Stomach smooth muscle (tissue), 2 donors: ENCODE measurements at regions not wholly inside any gene's neighbourhood (a gene's known extent, or its start where the extent isn't known, plus 50 kb on each side); places are given as distances from the start of the nearest gene placed in this dataset.

ENCODE experiments used
- H3K27ac ChIP-seq: one replicate; pipeline ENCODE4 v1.7.0; 2013; ENCODE audit warnings: mild to moderate bottlenecking, low read length, inconsistent platforms
- H3K27me3 ChIP-seq, 2 donors: one replicate each; pipeline ENCODE4 v1.7.0; 2013; ENCODE audit warnings: low read length in 2 of 2; ENCODE audit not compliant: insufficient read depth in 2 of 2, control insufficient read depth in 1 of 2
- H3K36me3 ChIP-seq, 2 donors: one replicate each; pipeline ENCODE4 v1.7.0; 2013; ENCODE audit warnings: low read length in 2 of 2; ENCODE audit not compliant: control insufficient read depth in 2 of 2, insufficient read depth in 2 of 2
- H3K4me1 ChIP-seq: one replicate; pipeline ENCODE4 v1.7.0; 2013; ENCODE audit warnings: low read length; ENCODE audit not compliant: control insufficient read depth, insufficient read depth
- H3K4me3 ChIP-seq, 2 donors: one replicate each; pipeline ENCODE4 v1.7.0; 2013; ENCODE audit warnings: low read length in 2 of 2
- H3K9ac ChIP-seq, 2 donors: one replicate each; pipeline ENCODE4 v1.7.0; 2013; ENCODE audit warnings: low read length in 2 of 2, mild to moderate bottlenecking in 1 of 2
- H3K9me3 ChIP-seq, 2 donors: one replicate each; pipeline ENCODE4 v1.7.0; 2013; ENCODE audit warnings: low read length in 2 of 2; ENCODE audit not compliant: control insufficient read depth in 2 of 2
- donor health status: healthy.
- donor health status: Pancreatic carcinoma.

DNA sequence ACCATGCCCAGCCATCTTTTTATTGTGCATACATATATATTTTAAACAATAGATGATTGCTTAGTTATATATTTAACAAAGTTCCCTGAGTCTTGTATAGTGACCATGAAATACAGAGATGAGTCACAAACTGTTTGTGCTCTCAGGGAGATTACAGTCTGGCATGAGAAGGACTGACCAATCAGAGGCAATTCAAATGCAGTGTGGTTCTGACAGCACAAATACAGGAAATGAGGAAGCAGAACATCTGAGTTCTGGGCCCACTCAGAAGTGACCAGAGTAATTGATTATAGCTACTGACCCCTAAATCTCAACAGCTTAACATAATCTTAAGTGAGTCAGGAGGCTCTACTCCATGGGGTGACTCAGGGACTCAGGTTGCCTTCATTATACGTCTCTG lies 534.5 kb downstream of the OMA1 start:
- H3K36me3 ChIP-seq = no peaks in the 10 kb centered on the region
- H3K27me3 ChIP-seq = no peaks in the 10 kb centered on the region
- no peaks in the 10 kb centered on the region for H3K9me3 ChIP-seq
- H3K4me3 ChIP-seq = no peak overlapping the region
- no peaks in the 10 kb centered on the region for H3K4me1 ChIP-seq
- H3K9ac ChIP-seq = no peak overlapping the region
- H3K27ac ChIP-seq = no peak overlapping the region

DNA sequence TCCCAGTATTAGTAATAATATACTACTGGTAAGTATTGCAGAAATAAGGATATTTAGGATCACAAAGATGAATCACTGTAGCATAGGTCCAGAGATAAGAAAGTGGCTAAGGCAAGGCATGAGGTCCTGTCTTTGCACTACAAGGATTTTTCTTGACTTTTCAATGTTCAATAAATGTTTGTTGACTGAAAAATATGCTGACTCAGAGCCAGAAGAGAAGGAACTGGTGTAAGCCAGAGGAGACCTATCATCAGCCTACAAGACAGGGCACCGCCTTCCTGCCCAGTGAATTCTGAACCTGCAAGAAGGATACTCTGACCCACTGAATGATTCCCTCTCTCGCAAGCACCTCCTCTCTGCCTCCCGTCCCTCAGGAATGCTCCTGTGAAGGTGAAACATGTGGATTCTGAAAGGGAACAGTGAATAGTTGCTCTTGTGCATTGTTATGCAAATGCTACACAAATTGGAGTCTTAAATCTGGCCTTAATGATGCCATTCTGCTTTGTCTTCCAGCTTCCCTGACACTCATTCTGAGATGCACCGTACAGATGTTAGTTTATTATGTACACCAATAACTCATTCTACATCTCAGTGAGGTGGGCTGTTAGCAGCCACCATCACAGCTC lies 540.0 kb downstream of the OMA1 start:
- no peak overlapping the region for H3K27ac ChIP-seq
- H3K9me3 ChIP-seq = no peaks in the 10 kb centered on the region
- no peaks in the 10 kb centered on the region for H3K4me1 ChIP-seq
- H3K9ac ChIP-seq = no peak overlapping the region
- no peaks in the 10 kb centered on the region for H3K27me3 ChIP-seq
- H3K36me3 ChIP-seq = no peaks in the 10 kb centered on the region
- no peak overlapping the region for H3K4me3 ChIP-seq

DNA sequence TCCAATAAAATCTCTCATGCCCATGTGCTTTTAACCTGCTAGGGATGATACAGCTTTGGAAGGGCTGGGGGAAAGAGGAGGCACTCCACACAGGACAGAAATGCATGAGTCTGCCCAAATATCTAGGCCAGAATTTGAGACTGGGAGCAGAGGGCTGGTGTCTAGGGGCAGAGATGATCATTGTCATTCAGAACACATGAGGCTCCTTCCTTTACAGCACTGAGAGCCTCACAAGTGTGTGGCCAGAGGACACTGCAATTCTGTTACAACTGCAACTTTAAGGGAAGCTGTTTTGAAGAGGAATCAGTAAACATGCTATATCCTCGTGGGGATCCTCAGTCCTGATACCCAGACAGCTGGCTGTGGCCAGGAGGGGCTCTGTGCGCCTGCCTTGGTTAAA lies 541.3 kb downstream of the OMA1 start:
- Histone ChIP-seq H3K9me3 (no peaks in the 10 kb centered on the region), H3K4me3 (no peak overlapping the region), H3K27me3 (no peaks in the 10 kb centered on the region), H3K9ac (no peak overlapping the region), H3K36me3 (no peaks in the 10 kb centered on the region), H3K4me1 (no peaks in the 10 kb centered on the region), H3K27ac (no peak overlapping the region)

DNA sequence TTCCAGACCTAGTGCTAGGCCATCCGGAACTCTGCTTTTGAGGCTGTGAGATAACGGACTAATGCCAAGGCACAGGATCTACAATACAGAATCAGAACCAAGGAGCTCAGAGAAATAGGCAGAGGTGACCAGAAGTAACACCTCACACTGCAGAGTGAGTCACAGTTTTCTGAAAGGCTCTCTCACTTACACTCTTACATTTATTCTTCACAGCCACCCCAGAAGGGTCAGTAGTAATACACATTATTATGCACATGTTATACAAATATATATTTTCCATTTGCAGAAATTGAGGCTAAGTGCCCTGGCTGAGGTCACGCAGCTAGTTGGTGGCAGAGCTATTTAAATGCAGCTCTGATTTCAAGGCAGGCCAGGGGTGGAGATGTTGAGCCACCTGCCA lies 542.5 kb downstream of the OMA1 start:
- Histone ChIP-seq H3K27me3 (no peaks in the 10 kb centered on the region), H3K9me3 (no peaks in the 10 kb centered on the region), H3K27ac (no peak overlapping the region), H3K36me3 (no peaks in the 10 kb centered on the region), H3K9ac (no peak overlapping the region), H3K4me3 (no peak overlapping the region), H3K4me1 (no peaks in the 10 kb centered on the region)

DNA sequence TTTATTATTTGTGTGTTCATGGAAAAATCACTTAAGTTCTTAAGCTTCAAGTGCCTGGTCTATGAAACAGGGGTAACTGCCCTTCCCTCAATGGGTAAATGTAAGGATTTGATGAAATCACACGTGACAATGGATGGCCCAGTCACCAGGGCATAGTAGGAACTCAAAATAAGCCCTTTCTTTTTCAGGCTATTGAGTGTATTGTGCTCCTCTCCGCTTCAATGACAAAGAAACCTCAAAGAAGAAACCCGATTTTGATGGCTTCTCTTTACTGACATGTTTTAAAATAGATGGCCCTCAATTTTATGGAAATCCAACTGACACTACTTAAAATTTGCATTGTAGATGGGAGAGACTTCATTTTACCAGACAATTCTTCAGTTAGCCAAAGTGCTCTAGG lies 543.5 kb downstream of the OMA1 start:
- Histone ChIP-seq H3K4me3 (no peak overlapping the region), H3K27ac (no peak overlapping the region), H3K4me1 (no peaks in the 10 kb centered on the region), H3K36me3 (no peaks in the 10 kb centered on the region), H3K9me3 (no peaks in the 10 kb centered on the region), H3K27me3 (no peaks in the 10 kb centered on the region), H3K9ac (no peak overlapping the region)

DNA sequence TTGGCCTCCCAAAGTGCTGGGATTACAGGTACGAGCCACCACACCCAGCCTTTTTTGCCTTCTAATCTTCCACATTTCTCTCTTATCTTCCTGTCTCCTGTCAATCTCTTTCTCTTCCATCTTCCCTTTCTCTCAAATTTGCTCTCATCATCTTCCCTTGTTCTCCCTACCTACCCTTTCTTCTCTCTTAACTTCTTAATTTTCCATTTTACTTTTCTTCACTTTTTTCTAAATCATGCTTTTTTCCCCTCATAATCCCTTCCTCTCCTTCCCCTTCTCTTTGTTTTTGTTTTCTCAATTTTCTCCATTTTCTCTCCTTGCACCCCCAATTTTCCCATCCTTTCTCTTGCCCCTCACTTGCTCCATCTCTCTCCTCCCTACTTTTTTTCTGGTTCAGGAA lies 545.7 kb downstream of the OMA1 start:
- H3K9me3 ChIP-seq = no peaks in the 10 kb centered on the region
- H3K4me1 ChIP-seq = no peaks in the 10 kb centered on the region
- H3K27me3 ChIP-seq = no peaks in the 10 kb centered on the region
- no peaks in the 10 kb centered on the region for H3K36me3 ChIP-seq
- no peak overlapping the region for H3K9ac ChIP-seq
- H3K4me3 ChIP-seq = no peak overlapping the region
- H3K27ac ChIP-seq = no peak overlapping the region

DNA sequence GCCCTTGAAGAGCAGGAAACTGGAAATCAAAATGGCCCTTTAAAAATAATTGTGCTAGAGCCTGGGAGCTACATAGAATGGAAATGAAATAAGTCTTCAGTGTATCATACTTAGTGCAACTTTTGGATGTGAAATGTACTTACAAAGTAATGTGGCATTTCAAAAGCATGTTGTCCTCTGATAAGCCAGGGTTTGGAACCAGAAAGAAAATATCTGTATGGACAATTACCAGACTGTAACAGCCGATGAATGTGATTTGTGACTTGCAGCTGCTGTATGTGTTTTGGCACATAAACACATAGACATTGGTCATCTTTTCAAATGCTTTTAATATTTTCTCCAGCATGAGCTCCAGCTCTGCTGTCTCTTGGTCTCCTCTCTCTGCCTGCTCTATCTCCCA lies 546.4 kb downstream of the OMA1 start:
- no peaks in the 10 kb centered on the region for H3K27me3 ChIP-seq
- no peak overlapping the region for H3K9ac ChIP-seq
- H3K4me1 ChIP-seq = no peaks in the 10 kb centered on the region
- no peaks in the 10 kb centered on the region for H3K9me3 ChIP-seq
- no peak overlapping the region for H3K27ac ChIP-seq
- H3K4me3 ChIP-seq = no peak overlapping the region
- no peaks in the 10 kb centered on the region for H3K36me3 ChIP-seq

DNA sequence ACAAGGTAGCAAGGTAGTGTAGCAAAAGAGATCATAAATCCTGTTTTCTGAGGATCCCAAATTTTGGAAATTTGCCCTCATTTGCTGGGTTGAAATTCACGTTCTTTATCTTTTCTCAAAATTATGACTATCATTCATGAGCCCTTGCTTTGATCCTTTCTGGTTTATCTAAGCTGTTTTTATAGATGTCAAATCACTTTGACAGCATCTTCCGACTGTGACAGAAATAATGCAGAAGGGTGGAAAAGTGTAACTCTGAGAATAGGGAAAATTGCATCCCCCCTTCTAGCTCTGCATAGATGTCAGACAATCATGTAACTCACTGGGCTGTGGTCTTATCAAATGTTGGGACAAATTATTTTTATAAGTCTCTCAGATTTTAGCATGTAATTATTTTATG lies 550.1 kb downstream of the OMA1 start:
- Histone ChIP-seq H3K36me3 (no peaks in the 10 kb centered on the region), H3K4me3 (no peak overlapping the region), H3K4me1 (no peaks in the 10 kb centered on the region), H3K27ac (no peak overlapping the region), H3K9ac (no peak overlapping the region), H3K9me3 (no peaks in the 10 kb centered on the region), H3K27me3 (no peaks in the 10 kb centered on the region)

DNA sequence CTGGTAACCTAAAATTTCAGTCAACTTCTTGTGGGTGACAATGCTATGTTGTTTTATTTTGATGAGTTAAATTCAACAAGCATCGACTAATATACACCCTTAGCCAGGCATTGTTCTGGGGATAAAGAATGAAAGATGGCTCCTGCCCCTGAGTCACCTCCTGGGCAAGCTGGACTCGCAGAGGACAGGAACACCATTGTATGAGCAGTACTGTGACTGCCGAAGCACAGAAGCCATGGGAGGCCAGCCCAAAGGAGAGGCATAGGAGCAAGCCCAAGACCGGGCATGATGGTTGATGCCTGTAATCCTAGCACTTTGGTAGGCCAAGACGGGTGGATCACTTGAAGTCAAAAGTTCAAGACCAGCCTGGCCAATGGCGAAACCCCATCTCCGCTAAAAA lies 555.2 kb downstream of the OMA1 start:
- no peaks in the 10 kb centered on the region for H3K4me1 ChIP-seq
- no peaks in the 10 kb centered on the region for H3K9me3 ChIP-seq
- no peaks in the 10 kb centered on the region for H3K27me3 ChIP-seq
- H3K36me3 ChIP-seq = no peaks in the 10 kb centered on the region
- no peak overlapping the region for H3K4me3 ChIP-seq
- H3K27ac ChIP-seq = no peak overlapping the region
- no peak overlapping the region for H3K9ac ChIP-seq

DNA sequence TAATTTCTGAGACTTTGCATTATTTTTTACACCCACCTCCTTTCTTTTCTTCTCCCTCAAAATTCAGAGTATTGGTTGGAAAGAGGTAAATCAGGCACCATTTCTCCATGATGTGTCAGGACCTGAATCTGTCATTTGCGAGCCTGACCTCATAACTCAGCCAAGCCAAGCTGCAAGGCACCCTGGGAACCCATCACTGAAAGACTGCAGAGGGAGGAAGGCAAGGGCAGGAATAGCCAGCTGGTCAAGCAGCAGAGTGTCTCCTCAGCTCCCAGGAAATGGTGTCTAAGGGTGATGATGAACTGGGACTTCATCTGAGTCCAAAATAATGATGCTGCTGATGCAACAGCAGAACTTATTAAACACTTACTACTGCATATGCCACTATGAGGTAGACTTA lies 556.6 kb downstream of the OMA1 start:
- no peak overlapping the region for H3K4me3 ChIP-seq
- no peak overlapping the region for H3K27ac ChIP-seq
- no peaks in the 10 kb centered on the region for H3K9me3 ChIP-seq
- no peaks in the 10 kb centered on the region for H3K27me3 ChIP-seq
- no peak overlapping the region for H3K9ac ChIP-seq
- H3K36me3 ChIP-seq = no peaks in the 10 kb centered on the region
- no peaks in the 10 kb centered on the region for H3K4me1 ChIP-seq

DNA sequence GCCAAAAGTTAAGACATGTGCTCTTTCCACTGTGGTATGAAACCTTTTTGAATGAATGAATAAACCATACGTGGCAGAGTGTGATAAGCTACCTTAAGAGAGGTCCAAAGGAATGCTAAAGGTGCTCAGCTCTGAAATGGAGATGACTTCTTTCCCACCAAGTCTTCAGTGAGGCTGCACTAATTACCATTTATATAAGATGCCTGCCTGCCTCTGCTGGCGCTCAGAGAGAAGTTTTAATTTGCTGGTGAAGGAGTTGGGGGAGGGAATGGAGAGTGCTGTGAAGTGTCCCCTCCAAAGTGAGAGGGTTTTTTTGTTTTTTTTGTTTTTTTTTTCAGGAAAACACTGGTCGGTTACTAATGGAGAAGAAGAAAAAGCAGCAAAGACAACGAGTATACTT lies 559.0 kb downstream of the OMA1 start:
- Histone ChIP-seq H3K9ac (no peak overlapping the region), H3K27me3 (no peaks in the 10 kb centered on the region), H3K27ac (no peak overlapping the region), H3K9me3 (no peaks in the 10 kb centered on the region), H3K36me3 (no peaks in the 10 kb centered on the region), H3K4me1 (no peaks in the 10 kb centered on the region), H3K4me3 (no peak overlapping the region)
